GM18861 (cell line): ENCODE measurements at regions not wholly inside any gene's neighbourhood (a gene's known extent, or its start where the extent isn't known, plus 50 kb on each side); places are given as distances from the start of the nearest gene placed in this dataset.
"Not testable (repeated sequence)": the region's sequence is repeated elsewhere in the genome, so short reads cannot be mapped to it uniquely, and the experiment has no call there.

Experiments
- ATAC-seq: cut with Tn5 transposase; IDR thresholded peaks from one replicate; pipeline ENCODE4 v1.9.1; 2021; ENCODE audit not compliant: unreplicated experiment

DNA sequence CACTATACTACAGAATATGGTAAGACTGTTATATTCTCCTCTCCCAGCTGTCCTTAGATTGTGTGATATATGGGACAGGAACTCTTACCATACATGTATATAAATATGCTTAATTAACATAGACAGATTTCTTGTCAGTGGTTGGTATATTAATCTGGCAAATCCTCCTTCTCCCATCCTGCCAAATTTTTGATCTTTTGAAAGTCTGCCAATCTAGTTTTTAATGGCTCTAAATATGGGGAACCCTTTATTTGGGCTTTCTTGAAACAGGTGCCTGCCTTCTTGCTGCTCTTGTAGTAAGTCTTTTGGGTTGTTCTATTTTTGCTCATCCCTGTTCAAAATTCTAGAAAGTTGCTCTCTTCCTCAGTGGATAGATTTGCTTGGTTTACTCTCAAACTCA lies 63.5 kb downstream of the SPATA31D1 start:
- ATAC-seq, result no peak

DNA sequence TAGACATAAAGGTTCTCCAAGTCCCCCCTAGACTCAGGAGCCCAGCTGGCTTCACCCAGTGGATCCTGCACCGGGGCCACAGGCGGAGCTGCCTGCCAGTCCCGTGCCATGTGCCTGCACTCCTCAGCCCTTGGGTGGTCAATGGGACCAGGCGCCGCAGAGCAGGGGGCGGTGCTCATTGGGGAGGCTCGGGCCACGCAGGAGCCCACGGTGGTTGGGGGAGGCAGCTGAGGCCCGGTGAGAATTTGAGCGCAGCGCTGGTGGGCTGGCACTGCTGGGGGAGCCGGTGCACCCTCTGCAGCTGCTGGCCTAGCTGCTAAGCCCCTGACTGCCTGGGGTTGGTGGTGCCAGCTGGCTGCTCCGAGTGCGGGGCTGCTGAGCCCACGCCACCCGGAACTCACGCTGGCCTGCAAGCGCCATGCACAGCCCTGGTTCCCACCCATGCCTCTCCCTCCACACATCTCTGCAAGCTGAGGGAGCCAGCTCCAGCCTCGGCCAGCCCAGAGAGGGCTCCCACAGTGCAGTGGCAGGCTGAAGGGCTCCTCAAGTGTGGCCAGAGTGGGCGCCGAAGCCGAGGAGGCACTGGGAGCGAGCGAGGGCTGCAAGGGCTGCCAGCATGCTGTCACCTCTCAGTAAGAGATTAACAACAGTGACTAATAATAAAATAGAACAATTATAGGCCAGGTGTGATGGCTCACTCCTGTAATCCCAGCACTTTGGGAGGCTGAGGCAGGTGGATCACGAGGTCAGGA lies 65.9 kb downstream of the SPATA31D1 start:
- ATAC-seq, result no peak

DNA sequence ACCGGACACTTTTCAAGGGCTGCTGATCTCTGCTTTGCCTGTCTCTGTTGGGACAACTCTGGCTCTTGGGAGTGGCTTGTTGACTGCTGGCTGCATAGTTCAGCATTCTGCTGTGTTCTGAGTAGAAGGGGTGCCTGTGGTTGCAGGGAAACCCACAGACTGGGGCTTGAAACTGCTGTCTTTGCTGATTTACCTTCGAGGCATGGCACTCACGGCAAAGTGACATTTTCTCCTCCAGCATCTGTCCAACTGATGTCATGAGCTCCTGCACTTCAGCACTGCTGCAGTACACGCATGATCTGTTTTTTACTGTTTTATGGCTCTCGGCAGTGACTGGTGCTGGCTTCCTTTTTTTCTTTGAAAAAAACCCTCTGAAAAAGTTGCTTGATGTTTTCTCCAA lies 69.2 kb downstream of the SPATA31D1 start:
- ATAC-seq, result no peak

DNA sequence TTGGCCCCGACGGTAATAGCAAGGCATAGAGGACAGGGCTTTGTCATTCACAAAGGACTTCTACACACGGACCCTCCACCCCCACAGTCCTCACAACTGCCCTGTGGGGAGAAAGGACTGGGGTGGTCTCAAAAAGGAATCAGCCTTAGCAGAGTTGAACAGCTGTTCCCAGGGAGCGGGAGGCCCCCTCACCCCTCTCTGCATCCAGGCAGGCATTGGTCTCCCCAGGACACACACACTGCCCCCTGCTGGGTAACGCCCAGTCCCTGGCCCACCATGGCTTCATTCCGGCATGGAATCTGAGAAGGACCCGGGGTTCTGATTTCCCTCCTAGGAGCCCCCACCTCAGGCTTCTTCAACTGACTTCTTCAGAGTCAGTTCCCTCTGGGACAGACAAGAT lies 73.2 kb downstream of the SPATA31D1 start:
- ATAC-seq, result not testable (repeated sequence)

DNA sequence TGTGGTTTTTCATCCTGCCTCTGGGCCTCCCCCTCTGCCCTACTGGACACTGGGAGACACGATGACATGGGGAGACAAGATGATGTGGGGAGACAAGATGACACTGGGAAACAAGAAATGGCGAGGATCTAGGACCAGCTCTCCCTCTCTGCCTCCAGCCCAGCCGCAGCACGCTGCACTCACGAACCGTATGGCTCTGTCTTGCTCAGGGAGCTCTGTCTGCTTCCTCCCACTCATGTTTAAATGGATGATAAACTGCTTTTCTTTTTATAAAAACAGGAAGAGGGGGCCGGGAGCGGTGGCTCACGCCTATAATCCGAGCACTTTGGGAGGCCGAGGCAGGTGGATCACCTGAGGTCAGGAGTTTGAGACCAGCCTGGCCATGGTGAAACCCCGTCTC lies 73.7 kb downstream of the SPATA31D1 start:
- no peak for ATAC-seq

DNA sequence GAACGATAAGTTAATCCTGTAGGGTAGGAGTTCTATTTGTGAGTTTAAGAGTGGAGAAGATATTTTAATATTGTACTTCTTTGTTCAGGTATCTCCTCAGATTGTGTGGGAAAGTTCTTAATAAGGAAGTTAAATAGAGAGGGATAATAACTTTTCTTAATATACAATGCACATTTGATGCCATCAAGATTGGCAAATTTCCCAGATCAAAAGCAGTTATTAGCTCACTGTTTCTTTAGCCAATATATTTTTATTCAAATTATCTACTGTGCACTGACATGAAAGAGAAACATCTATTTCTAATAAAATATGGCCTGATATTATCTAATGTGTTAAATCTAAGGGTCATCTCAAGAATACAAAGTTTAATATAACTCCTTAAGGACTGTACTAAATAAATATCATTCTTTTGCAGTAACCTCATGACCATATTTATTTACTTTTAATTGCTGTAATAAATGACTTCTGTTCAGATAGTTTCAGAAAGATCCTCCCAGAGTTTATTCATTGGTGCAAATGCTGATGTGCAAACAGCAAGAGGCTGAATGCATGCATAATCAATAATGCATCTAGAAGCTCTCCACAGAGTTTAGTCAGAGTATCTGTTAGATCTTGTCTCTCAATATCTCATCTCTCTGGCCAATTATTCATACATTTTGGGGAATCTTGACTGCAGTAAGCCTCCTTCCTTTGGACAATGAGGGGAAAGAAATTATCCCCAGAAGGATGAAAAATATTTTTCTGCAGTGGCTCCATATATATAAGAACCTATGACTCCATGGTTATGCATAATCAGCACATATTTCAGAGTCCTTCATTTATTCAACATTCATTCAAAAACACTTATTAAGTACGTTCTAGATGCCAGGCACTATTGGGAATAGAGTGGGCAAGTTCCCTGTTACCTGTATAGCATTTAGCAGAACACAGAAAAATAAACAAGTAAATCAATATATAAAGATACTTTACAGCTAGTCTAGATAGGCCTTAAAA lies 85.3 kb downstream of the SPATA31D1 start:
- ATAC-seq, result no peak

DNA sequence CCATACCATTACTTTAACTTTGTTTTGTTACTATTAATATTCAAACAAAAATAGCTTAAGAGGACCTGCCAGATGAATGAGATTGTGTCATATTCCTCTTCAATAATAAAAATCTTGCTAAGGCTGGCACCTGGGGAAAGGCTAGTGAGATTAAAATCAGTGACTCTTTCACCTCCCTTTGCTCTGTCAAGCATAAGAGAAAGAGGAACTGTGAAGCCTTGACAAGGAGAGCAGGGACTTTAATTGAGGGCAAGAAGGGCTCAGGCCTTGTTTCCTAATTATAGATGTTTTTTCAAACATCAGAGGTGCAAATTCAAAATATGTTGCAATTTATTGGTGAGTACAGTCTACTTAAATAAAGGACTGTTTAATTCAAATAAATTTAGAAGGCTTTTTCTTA lies 91.7 kb downstream of the SPATA31D1 start:
- peak; percentile 57 for ATAC-seq

DNA sequence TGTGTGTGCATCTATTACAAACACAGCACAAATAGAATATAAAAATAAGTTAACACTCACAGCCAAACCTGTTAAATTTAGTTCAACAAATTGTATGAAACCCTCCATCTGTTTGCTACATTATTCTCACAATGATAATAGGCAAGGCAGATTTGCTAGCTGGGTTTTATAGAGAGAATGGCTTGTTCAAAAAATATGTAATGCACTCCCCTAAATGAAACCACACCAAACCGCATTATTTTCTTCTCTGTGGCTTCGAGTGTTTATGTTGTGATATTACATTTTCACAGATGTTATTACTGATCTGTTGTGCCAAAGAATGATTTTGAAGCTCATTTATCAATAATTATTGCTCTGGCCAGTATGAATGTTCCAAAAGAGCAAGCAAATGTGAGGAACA lies 92.9 kb downstream of the SPATA31D1 start:
- no peak for ATAC-seq

DNA sequence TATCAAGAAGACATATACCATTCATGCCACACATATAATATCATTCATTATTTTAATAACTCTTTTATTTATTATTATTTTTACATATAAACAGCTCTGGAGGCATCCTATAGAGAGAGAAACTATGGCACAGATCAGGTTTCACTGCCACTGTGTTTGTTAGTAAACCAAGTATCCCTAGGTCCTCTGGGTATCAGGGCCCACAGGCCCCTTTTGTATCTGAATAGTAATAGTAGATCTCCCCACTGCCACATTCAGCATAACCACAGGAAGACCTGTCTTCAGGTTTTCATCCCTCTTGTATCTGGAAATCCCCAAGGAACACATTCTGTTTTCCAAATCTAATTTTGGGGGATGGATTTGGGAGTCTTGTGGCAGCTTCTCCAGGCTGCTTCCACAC lies 94.0 kb downstream of the SPATA31D1 start:
- ATAC-seq, result no peak

DNA sequence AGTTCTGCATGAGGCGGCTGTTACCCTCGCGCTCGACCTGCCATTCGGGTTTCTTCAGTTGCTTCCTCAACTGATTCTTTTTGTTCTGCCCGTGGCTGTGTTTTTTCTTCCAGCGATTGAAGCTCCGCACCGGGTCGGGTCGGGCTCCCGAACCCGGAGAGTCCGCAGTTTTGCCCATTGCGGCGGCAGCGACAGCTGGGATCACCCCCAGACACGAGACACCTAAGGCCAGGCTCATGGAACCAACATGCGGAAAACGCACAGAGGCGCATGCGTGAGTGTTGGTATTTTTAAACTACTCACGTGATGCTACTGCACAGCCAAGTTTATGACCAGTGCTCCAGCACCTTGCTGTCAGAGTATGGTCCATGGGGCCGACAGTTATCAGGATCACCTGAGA lies 100.0 kb downstream of the SPATA31D1 start:
- no peak for ATAC-seq

DNA sequence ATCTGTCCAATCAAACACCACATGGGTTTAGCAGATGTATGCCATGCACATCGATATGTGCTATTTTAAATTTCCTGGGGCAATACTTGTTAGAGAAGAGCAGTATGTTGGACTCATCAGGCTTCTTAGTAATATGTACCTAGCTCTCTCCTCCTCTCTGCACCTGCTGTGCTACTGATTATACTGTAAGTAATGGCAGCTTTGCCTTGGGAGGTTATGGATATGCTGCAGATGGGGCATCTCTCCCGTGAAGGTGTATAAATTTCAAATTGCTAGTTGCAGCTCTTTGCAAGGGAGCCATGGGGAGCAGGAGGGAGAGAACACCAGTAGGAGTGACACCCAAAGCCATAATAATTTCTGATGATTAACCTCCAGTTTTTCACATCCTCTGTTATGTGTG lies 101.5 kb downstream of the SPATA31D1 start:
- ATAC-seq, result no peak

DNA sequence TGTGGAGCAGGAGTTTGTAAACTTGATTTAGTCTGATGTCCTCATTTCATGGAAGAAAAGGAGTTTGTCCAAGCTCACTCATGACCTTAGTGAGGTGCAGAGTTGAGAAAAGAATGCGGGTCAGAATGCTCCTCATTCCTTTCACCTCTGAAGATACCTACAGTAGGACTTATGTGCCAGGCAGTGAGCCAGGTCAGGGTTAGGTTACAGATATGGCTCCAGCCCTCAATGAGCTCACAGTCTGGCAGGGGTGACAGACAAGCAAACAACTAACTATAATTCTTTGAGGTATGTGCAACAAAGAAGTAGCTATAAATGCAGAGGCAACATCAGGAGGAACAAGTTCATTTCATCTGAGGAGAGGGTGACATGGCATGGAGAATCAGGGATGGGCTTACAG lies 102.5 kb downstream of the SPATA31D1 start:
- no peak for ATAC-seq

DNA sequence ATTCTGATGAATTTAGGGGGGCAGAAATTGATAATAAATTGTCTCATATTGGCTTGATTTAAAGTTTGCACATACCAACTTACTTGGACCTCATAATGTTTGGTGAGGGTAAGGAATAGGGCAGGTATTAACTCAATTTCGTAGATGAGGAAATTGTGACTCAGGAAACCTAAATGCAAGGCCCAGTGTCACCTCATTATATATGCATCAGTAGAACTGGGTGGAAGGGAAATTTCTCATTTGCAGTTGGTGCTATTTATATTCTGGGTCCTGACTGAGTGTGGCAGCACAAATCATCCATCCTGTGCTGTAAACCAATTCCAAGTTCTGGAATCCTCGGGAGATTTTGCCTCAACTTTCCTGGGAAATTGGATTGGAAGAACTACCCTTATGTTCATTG lies 103.0 kb downstream of the SPATA31D1 start:
- ATAC-seq, result no peak

DNA sequence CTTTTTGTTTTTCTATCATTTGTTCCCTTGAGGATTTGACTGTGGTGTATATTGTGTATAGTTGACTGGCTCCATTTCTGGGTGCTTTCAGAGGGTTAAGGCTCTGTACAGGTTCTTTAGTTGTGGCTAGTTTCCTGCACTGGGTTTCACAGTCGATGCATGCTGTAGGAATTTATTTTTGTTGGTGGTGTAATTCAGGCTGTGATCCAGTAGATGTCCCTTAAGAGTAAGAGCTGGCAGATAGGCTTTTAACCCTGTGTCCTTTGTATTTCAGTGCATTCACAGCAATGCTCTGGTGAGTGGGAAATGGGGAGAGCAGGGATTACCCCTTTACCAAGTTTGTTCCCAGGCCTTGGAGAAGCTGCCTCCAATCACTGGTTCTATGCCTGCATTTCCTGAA lies 112.9 kb downstream of the SPATA31D1 start:
- no peak for ATAC-seq

DNA sequence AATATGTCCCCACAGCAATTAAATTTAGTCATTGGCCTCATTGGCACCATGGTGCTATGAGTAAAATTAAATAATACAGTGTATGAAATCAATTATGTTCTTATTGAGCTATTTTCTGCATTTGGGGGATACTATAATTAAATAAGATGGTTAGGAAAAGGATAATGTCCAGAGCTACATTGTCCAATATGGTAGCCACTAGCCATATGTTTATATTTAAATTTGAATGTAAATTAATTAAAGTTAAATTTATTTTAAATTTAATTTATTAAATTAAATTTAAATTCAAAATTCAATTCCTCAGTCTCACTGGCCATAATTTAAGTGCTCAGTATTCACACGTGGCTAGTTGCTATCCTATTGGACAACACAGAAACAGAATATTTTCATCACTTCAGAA lies 115.7 kb downstream of the SPATA31D1 start:
- ATAC-seq, result no peak

DNA sequence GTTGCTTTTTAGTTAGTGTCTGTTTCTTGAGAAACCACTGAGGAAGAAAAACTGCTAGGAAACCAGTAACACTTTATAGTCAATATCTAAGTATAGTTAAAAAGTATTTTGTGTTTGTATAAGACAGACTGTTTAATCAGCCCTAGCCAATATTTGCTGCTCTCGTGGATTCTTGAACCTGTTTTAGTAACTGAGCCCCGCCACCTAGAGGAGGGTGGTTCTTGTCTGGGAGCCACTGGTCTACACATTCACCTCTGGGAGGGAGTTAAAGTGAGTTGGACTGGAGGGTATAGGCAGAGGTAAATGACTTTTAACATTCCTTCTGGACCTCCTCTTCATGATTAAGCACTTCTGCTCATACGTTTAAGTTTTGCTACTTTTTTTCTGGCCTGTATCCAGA lies 117.2 kb downstream of the SPATA31D1 start:
- ATAC-seq, result no peak

DNA sequence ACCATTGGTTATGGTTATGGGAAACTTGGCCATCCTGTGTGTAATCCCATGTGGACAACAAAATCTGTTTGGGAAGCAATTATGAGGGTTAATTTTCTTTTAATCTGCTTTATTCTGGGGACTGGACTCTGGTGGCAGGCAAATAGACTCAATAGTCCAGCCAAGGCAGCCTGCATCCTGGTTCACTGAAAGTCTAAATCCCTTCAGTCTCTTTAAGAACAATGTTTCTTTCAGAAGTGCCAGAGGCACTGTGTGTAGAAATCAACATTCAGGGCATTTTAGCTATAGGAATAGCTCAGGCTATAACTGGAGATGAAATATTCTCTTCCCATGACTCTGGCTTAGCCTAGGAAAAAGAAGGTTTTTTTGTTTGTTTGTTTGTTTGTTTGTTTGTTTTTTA lies 118.0 kb downstream of the SPATA31D1 start:
- ATAC-seq, result no peak

DNA sequence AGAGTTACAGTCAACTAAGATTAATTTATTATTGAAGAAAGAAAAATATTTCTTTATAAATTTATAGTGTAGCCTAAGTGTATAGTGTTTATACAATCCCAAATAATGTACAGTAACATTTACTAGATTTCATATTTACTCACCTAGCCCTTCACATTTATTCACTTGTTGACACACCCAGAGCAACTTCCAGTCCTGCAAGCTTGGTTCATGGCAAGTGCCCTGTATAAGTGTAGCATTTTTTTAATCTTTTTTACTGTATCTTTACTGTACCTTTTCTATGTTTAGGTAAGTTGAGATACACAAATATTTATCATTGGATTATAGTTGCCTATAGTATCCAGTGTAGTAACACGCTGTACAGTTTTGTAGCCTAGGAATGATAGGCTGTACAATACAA lies 119.9 kb downstream of the SPATA31D1 start:
- no peak for ATAC-seq

DNA sequence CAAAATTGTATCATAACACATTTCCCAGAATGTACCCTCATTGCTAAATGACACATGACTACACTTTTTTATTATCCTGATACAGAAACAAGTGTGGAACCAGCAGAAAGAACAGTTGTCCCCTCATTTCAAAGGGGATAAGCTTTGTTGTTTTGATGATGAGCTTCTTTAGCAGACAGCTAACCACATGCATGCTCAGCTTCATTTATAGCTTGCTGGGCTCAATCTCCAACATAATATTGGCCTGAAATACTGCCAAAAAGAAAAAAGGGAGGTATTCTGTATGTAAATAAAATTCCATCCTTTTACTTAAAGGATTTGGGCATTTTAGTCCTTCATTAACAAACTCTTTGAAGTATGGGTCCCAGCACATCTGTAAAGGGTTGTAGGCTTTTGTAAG lies 120.4 kb downstream of the SPATA31D1 start:
- no peak for ATAC-seq

DNA sequence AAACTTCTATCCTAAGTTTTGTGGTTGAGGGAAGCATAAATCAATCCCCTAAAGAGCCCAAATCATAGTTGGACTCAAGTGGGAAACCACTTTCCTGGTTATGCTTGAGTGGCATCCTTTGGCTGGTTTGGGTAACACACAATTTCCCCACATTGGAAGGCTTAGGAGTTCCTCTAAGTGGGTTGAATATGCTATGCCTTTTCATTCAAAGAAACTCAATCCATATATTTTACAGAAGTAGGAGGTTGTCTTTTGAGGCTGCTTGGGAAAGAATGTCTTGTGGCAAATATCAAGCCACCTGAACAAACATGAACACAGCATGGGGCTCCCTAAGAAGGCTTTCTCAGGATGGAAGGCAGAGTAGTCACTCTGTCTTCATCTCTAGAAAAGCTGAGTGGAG lies 121.1 kb downstream of the SPATA31D1 start:
- no peak for ATAC-seq

DNA sequence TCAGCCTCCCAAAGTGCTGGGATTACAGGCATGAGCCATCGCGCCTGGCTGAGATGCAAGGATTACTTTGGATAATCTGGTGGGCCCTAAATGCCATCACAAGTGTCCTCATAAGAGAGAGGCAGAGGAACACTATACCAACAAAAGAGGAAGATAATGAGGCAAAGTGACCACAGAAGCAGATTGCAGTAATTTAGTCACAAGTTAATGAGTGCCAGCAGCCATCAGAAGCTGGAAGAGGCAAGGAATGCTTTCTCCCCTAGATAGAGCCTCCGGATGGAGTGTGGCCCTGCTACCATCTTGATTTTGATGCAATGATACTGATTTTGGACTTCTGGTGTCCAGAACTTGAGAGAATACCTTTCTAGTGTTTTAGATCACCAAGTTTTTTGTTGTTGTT lies 122.3 kb downstream of the SPATA31D1 start:
- no peak for ATAC-seq

DNA sequence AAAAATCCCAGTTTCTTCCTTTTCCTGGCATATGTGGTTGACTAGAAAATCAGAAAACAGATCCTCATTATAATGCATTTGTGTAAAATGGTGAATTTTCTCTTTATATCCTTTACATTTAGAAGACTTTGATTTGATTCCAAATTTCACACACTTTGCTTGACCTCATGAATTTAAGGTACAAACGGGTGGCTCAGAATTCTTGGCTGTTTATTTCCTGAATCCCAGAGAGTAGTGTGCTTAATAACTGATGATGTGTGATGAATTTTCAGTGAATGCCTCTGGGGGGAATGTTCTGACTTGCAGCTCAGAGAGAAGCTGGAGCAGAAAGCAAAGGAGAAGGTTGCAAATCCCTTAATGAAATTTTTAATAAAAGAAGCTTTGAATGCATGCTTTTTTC lies 126.8 kb downstream of the SPATA31D1 start:
- ATAC-seq, result no peak
